Heart left ventricle (tissue), 16 donors: ENCODE measurements at regions not wholly inside any gene's neighbourhood (a gene's known extent, or its start where the extent isn't known, plus 50 kb on each side); places are given as distances from the start of the nearest gene placed in this dataset.

ENCODE experiments used
- ATAC-seq, 4 donors: fragments of 200-7000 bp; cut with Tn5 transposase; one replicate each; pipeline ENCODE4 v1.9.1; 2020 to 2022; ENCODE audit warnings: moderate library complexity in 4 of 4, mild to moderate bottlenecking in 3 of 4, moderate number of reproducible peaks in 1 of 4
- DNase-seq, 5 donors: peaks; one replicate each; pipeline ENCODE4 v3.0.0-alpha.2; 2020
- H3K27ac ChIP-seq, 12 donors: fragments of 200-600 bp; sonication (generic) in 4 of 12; one replicate each; pipeline versions ENCODE4 v1.5.0 to v1.8.0; 2016 to 2022; ENCODE audit warnings: mild to moderate bottlenecking in 2 of 12
- H3K27me3 ChIP-seq, 9 donors: fragments of 200-600 bp; sonication (generic) in 2 of 9; one replicate each; pipeline versions ENCODE4 v1.5.1 to v1.8.0; 2016 to 2022; ENCODE audit warnings: mild to moderate bottlenecking in 3 of 9
- H3K36me3 ChIP-seq, 9 donors: fragments of 200-600 bp; sonication (generic) in 2 of 9; one replicate each; pipeline versions ENCODE4 v1.5.0 to v1.8.0; 2018 to 2022; ENCODE audit warnings: mild to moderate bottlenecking in 2 of 9
- H3K4me1 ChIP-seq, 12 donors: fragments of 200-600 bp; sonication (generic) in 4 of 12; one replicate each; pipeline versions ENCODE4 v1.5.0 to v1.8.0; 2016 to 2022; ENCODE audit warnings: mild to moderate bottlenecking in 3 of 12
- H3K4me3 ChIP-seq, 12 donors: fragments of 200-600 bp; sonication (generic) in 4 of 12; one replicate each; pipeline versions ENCODE4 v1.5.0 to v1.8.0; 2017 to 2022; ENCODE audit warnings: mild to moderate bottlenecking in 9 of 12, moderate library complexity in 4 of 12
- H3K9me3 ChIP-seq, 12 donors: fragments of 200-600 bp; sonication (generic) in 4 of 12; one replicate each; pipeline versions ENCODE4 v1.5.0 to v1.8.0; 2016 to 2022; ENCODE audit warnings: mild to moderate bottlenecking in 1 of 12
- POLR2A ChIP-seq, 2 donors: fragments of 450-650 bp; IDR thresholded peaks; one replicate each; pipeline ENCODE4 v1.6.1; 2017; ENCODE audit warnings: antibody characterized with exemption in 2 of 2, mild to moderate bottlenecking in 2 of 2, moderate library complexity in 2 of 2
- WGBS, 4 donors: extraction: QIAGEN DNeasy Blood & Tissue Kit in 2 of 4; methylation state at CpG; one replicate each; pipeline versions ENCODE4 v1.1.5 to v1.1.7; 2013 to 2018; 5-methylcytosine and 5-hydroxymethylcytosine counted together
- intact Hi-C, 10 donors: fragments of 100-400 bp; cut with DNase I; formaldehyde crosslinking; loops; one replicate each; pipeline versions ENCODE4 v1.11.1 to v1.14.2; 2022
- TF ChIP-seq, protein P1 (sequence below), 12 donors: fragments of 200-600 bp; sonication (generic) in 4 of 12; IDR thresholded peaks; one replicate each; pipeline versions ENCODE4 v1.5.0 to v1.8.0; 2018 to 2022; ENCODE audit warnings: antibody characterized with exemption in 12 of 12, mild to moderate bottlenecking in 5 of 12
- donor health status: ischemic (EF 13 %, LVEDD 7.1; RV severe dilation, severe dysfunction).
- donor health status: healthy with polysubstance abuse.
- donor health status: DM: no; HTN: yes; CAD: no.
- donor health status: DM: no; HTN: no; CAD: no.
- donor health status: ischemic (EF 25% LVEDD 6.9; RV normal size, moderate dysfunction).
- donor health status: ischemic (EF 25% LVEDD 5.7; RV mildly dilated, moderate dysfunction).
- donor health status: healthy.
- donor health status: DM: yes; HTN: yes; CAD: no.
- donor health status: ischemic (EF 35%, LVEDD 5.7; RV mildly dilated, moderate dysfunction).
- donor health status: nonischemic (EF 11% LVEDD 7.7; RV severe dilation, severe dysfunction).
- donor health status: DM: yes; HTN: yes; CAD: no.
- donor health status: PGD.
- donor health status: ischemic (EF 29% LVEDD 5.4; RV normal size, mild dysfunction).
- donor health status: nonischemic (EF 23%, LVEDD 6.1; RV moderate dilation, normal function).

- ATAC-seq (no peak), DNase-seq (no peak)
- Histone ChIP-seq H3K36me3 (no peaks in the 10 kb centered on the region), H3K4me3 (no peak overlapping the region), H3K9me3 (peaks cover 0 to 21% (median 9%) of the 10 kb centered on the region in 12 donors), H3K4me1 (no peaks in the 10 kb centered on the region), H3K27me3 (no peaks in the 10 kb centered on the region), H3K27ac (no peak overlapping the region)
- intact Hi-C loops: no loop called here
- no peak for TF ChIP-seq POLR2A (IDR thresholded peaks at IDR 0.05)
- TF ChIP-seq, protein P1, sequence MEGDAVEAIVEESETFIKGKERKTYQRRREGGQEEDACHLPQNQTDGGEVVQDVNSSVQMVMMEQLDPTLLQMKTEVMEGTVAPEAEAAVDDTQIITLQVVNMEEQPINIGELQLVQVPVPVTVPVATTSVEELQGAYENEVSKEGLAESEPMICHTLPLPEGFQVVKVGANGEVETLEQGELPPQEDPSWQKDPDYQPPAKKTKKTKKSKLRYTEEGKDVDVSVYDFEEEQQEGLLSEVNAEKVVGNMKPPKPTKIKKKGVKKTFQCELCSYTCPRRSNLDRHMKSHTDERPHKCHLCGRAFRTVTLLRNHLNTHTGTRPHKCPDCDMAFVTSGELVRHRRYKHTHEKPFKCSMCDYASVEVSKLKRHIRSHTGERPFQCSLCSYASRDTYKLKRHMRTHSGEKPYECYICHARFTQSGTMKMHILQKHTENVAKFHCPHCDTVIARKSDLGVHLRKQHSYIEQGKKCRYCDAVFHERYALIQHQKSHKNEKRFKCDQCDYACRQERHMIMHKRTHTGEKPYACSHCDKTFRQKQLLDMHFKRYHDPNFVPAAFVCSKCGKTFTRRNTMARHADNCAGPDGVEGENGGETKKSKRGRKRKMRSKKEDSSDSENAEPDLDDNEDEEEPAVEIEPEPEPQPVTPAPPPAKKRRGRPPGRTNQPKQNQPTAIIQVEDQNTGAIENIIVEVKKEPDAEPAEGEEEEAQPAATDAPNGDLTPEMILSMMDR (IDR thresholded peaks at IDR 0.05): no peak
- 85 to 95% (median 91%) methylated on average over 2 to 4 of the region's 4 CpGs for WGBS, 4 donors
These were observed 248.7 kb upstream of the ANKRD50 start for GRCh38 chr4:124961138-124961750.

GRCh38 chr4:124958847-124959246, 246.3 kb upstream of the ANKRD50 start:
- ATAC-seq: no peak
- no peaks in the 10 kb centered on the region for H3K27me3 ChIP-seq
- H3K27ac ChIP-seq: no peak overlapping the region
- DNase-seq: no peak
- intact Hi-C loops: no loop called here
- peaks cover 0 to 21% (median 9%) of the 10 kb centered on the region in 12 donors for H3K9me3 ChIP-seq
- WGBS, 4 donors: 90 to 100% (median 93%) methylated on average over 1 of the region's 1 CpG
- H3K4me1 ChIP-seq: no peaks in the 10 kb centered on the region
- TF ChIP-seq, protein P1 (IDR thresholded peaks at IDR 0.05): no peak
- H3K4me3 ChIP-seq: no peak overlapping the region
- no peaks in the 10 kb centered on the region for H3K36me3 ChIP-seq

GRCh38 chr4:124955476-124955875, 242.9 kb upstream of the ANKRD50 start:
- H3K4me1 ChIP-seq: no peaks in the 10 kb centered on the region
- intact Hi-C loops: no loop called here
- DNase-seq (no peak), ATAC-seq (no peak)
- no peak for TF ChIP-seq POLR2A (IDR thresholded peaks at IDR 0.05)
- TF ChIP-seq, protein P1 (IDR thresholded peaks at IDR 0.05): no peak
- H3K36me3 ChIP-seq: no peaks in the 10 kb centered on the region
- no peak overlapping the region for H3K4me3 ChIP-seq
- H3K27ac ChIP-seq: no peak overlapping the region
- peaks cover 0 to 8% (median 0%) of the 10 kb centered on the region in 12 donors for H3K9me3 ChIP-seq
- H3K27me3 ChIP-seq: no peaks in the 10 kb centered on the region
- 70 to 85% (median 77%) methylated on average over 2 of the region's 2 CpGs for WGBS, 4 donors

GRCh38 chr4:124954046-124954445, 241.5 kb upstream of the ANKRD50 start:
- no peak for DNase-seq
- H3K4me1 ChIP-seq: peaks cover 0 to 2% (median 0%) of the 10 kb centered on the region in 12 donors
- H3K4me3 ChIP-seq: no peak overlapping the region
- no peak for ATAC-seq
- peaks cover 0 to 6% (median 0%) of the 10 kb centered on the region in 12 donors for H3K9me3 ChIP-seq
- no peak overlapping the region for H3K27ac ChIP-seq
- H3K36me3 ChIP-seq: no peaks in the 10 kb centered on the region
- 90 to 97% (median 92%) methylated on average over 1 of the region's 1 CpG for WGBS, 4 donors
- TF ChIP-seq, protein P1 (IDR thresholded peaks at IDR 0.05): no peak
- TF ChIP-seq POLR2A (IDR thresholded peaks at IDR 0.05): no peak
- H3K27me3 ChIP-seq: no peaks in the 10 kb centered on the region
- intact Hi-C loops: no loop called here
